K562 (cell line): ENCODE measurements at regions not wholly inside any gene's neighbourhood (a gene's known extent, or its start where the extent isn't known, plus 50 kb on each side); places are given as distances from the start of the nearest gene placed in this dataset.
A peak's percentile ranks its signal among the peaks of the same experiment; 100 is the strongest.
"Not testable (repeated sequence)": the region's sequence is repeated elsewhere in the genome, so short reads cannot be mapped to it uniquely, and the experiment has no call there.

Experiments used
- ATAC-seq: fragments of 200-7000 bp; cut with Tn5 transposase; 3 replicates; pipeline ENCODE4 v1.9.1; 2020; ENCODE audit warnings: moderate library complexity
- BruUV-seq: library from RNA; stranded (reverse); fragments of 400-500 nt; replicated peaks from 2 replicates; lab custom pipeline; 2021; lab: Mats Ljungman, UMichigan
- CTCF ChIA-PET: fragments of 300-600 bp; formaldehyde crosslinking; extraction: SDS; loops from one replicate; lab custom pipeline; 2021; ENCODE audit warnings: low intra/inter-chr PET ratio; lab: Yijun Ruan, JAX
- POLR2A ChIA-PET: fragments of 300-600, 350-650 bp; sonication (Branson Sonifier 250); formaldehyde crosslinking; extraction: SDS; loops from one replicate; lab custom pipeline; 2021; ENCODE audit warnings: antibody characterized with exemption, inconsistent platforms; lab: Yijun Ruan, JAX
- DNase-seq, 4 experiments: peaks; one replicate each; pipeline versions ENCODE4 v3.0.0 to v3.0.0-alpha.2; 2011 to 2018; ENCODE audit warnings: low spot score in 3 of 4, mixed read lengths in 3 of 4; ENCODE audit errors: extremely low read depth in 1 of 4
- FAIRE-seq: peaks from 2 replicates; lab custom pipeline; 2011; peaks lifted over from hg19 to GRCh38; lab: Jason Lieb, UNC
- H2AFZ ChIP-seq: 2 replicates; pipeline ENCODE4 v1.6.0; 2011; ENCODE audit warnings: low read depth, low read length, control low read depth, inconsistent platforms
- H3K27ac ChIP-seq: fragments of 200-600 bp; 3 replicates; pipeline ENCODE4 v1.8.0; 2011; ENCODE audit warnings: low read depth, mild to moderate bottlenecking, control low read depth, inconsistent platforms, low read length, moderate library complexity, mixed read lengths; ENCODE audit errors: extremely low read depth
- H3K27me3 ChIP-seq, 2 experiments: fragments of 300-600 bp in 1 of 2; 2 replicates in 1 of 2; 3 replicates in 1 of 2; pipeline versions ENCODE4 v1.6.0 to v1.8.0; 2011; ENCODE audit warnings: inconsistent platforms in 2 of 2, low read length in 2 of 2, mild to moderate bottlenecking in 1 of 2, mixed read lengths in 1 of 2, moderate library complexity in 1 of 2; ENCODE audit not compliant: control insufficient read depth in 2 of 2, insufficient read depth in 2 of 2
- H3K36me3 ChIP-seq: fragments of 300-600 bp; 3 replicates; pipeline ENCODE4 v1.8.0; 2011; ENCODE audit warnings: mild to moderate bottlenecking, low read length, inconsistent platforms; ENCODE audit not compliant: control insufficient read depth, insufficient read depth
- H3K4me1 ChIP-seq, 2 experiments: fragments of 200-600 bp in 1 of 2; replicated peaks in 1 of 2; 2 replicates in 1 of 2; 3 replicates in 1 of 2; pipeline versions ENCODE4 v1.5.1 to v1.8.0; 2011; ENCODE audit warnings: inconsistent platforms in 2 of 2, low read length in 2 of 2, mild to moderate bottlenecking in 1 of 2, mixed read lengths in 1 of 2, moderate library complexity in 1 of 2; ENCODE audit not compliant: control insufficient read depth in 2 of 2, insufficient read depth in 2 of 2
- H3K4me2 ChIP-seq: 2 replicates; pipeline ENCODE4 v1.6.1; 2011; ENCODE audit warnings: low read length, control low read depth, inconsistent platforms, mixed read lengths; ENCODE audit not compliant: insufficient read depth
- H3K4me3 ChIP-seq: fragments of 200-600 bp; sonication (generic), shearing (Covaris generic); 2 replicates; pipeline ENCODE4 v1.5.1; 2016; ENCODE audit warnings: control low read depth, inconsistent platforms
- H3K79me2 ChIP-seq: fragments of 200-600 bp; 3 replicates; pipeline ENCODE4 v1.8.0; 2011; ENCODE audit warnings: low read length, inconsistent platforms; ENCODE audit not compliant: control insufficient read depth, insufficient read depth
- H3K9ac ChIP-seq, 2 experiments: 2 replicates each; pipeline versions ENCODE4 v1.6.0 to v1.6.1; 2011; ENCODE audit warnings: low read depth in 2 of 2, low read length in 2 of 2, control low read depth in 1 of 2, inconsistent platforms in 1 of 2, mild to moderate bottlenecking in 1 of 2, mixed read lengths in 1 of 2; ENCODE audit not compliant: insufficient read depth in 1 of 2
- H3K9me1 ChIP-seq: one replicate; pipeline ENCODE4 v1.6.0; 2011; ENCODE audit warnings: inconsistent platforms, mild to moderate bottlenecking, low read length, moderate library complexity; ENCODE audit not compliant: control insufficient read depth, insufficient read depth
- H3K9me3 ChIP-seq: replicated peaks from 2 replicates; pipeline ENCODE4 v1.5.1; 2011; ENCODE audit warnings: low read depth, low read length, inconsistent platforms; ENCODE audit not compliant: control insufficient read depth, insufficient read depth
- H4K20me1 ChIP-seq: replicated peaks from 2 replicates; pipeline ENCODE4 v1.6.1; 2011; ENCODE audit warnings: low read length, inconsistent platforms, mixed read lengths; ENCODE audit not compliant: control insufficient read depth, insufficient read depth
- BRCA1 ChIP-seq, 2 experiments: fragments of 450-650 bp in 1 of 2; sonication (generic) in 1 of 2; formaldehyde crosslinking in 1 of 2; IDR thresholded peaks; 2 replicates each; pipeline versions ENCODE4 v1.5.0 to v1.6.1; 2017 to 2020; ENCODE audit warnings: mild to moderate bottlenecking in 1 of 2, missing genetic modification reagents in 1 of 2
- CBFB ChIP-seq: sonication (generic); formaldehyde crosslinking; IDR thresholded peaks from 2 replicates; pipeline ENCODE4 v1.4.0; 2020; ENCODE audit warnings: mild to moderate bottlenecking, missing genetic modification reagents
- FOSL1 ChIP-seq: fragments of 200-800 bp; sonication (Bioruptor generic); conservative IDR thresholded peaks from 2 replicates; pipeline ENCODE4 v1.6.1; 2016; ENCODE audit warnings: missing genetic modification characterization, missing compliant biosample characterization
- GATA2 ChIP-seq: sonication (generic); formaldehyde crosslinking; IDR thresholded peaks from 2 replicates; pipeline ENCODE4 v1.4.0; 2020; ENCODE audit warnings: mild to moderate bottlenecking, missing genetic modification reagents
- STAG1 ChIP-seq: sonication (generic); formaldehyde crosslinking; IDR thresholded peaks from 2 replicates; pipeline ENCODE4 v1.5.0; 2020; ENCODE audit warnings: missing genetic modification reagents, borderline replicate concordance
- ZC3H4 ChIP-seq: sonication (generic); formaldehyde crosslinking; IDR thresholded peaks from 2 replicates; pipeline ENCODE4 v1.9.0; 2021; ENCODE audit warnings: missing genetic modification reagents, borderline replicate concordance
- ZFX ChIP-seq: sonication (generic); formaldehyde crosslinking; IDR thresholded peaks from 2 replicates; pipeline ENCODE4 v1.8.0; 2022; ENCODE audit warnings: mild to moderate bottlenecking, missing genetic modification reagents, moderate library complexity
- ZNF431 ChIP-seq: sonication (generic); formaldehyde crosslinking; IDR thresholded peaks from 2 replicates; pipeline ENCODE4 v1.8.0; 2022; ENCODE audit warnings: mild to moderate bottlenecking, missing genetic modification reagents
- WGBS: fragments of 100-300 bp; shearing (Covaris generic); methylation state at CpG from one replicate; pipeline ENCODE4 v1.1.6; 2016; ENCODE audit warnings: low coverage, mixed read lengths; ENCODE audit not compliant: insufficient coverage; ENCODE audit errors: missing lambda C conversion rate; 5-methylcytosine and 5-hydroxymethylcytosine counted together
- in situ Hi-C: fragments of 300-500 bp; cut with MboI; formaldehyde crosslinking; loops from 4 replicates; pipeline ENCODE4 v1.15.0; 2018; ENCODE audit warnings: inconsistent platforms, mixed read lengths
- intact Hi-C: fragments of 100-400 bp; cut with micrococcal nuclease; formaldehyde crosslinking; loops from 2 replicates; pipeline ENCODE4 v1.14.2; 2022
- TF ChIP-seq, protein P1 (sequence below), 3 experiments: fragments of 200-800 bp in 1 of 3; sonication (Bioruptor generic) in 1 of 3; sonication (generic) in 1 of 3; formaldehyde crosslinking in 1 of 3; IDR thresholded peaks; 2 replicates each; pipeline versions ENCODE4 v1.6.1 to v1.8.0; 2016 to 2022; ENCODE audit warnings: mild to moderate bottlenecking in 2 of 3, missing compliant biosample characterization in 2 of 3, missing genetic modification characterization in 2 of 3, missing genetic modification reagents in 1 of 3

DNA sequence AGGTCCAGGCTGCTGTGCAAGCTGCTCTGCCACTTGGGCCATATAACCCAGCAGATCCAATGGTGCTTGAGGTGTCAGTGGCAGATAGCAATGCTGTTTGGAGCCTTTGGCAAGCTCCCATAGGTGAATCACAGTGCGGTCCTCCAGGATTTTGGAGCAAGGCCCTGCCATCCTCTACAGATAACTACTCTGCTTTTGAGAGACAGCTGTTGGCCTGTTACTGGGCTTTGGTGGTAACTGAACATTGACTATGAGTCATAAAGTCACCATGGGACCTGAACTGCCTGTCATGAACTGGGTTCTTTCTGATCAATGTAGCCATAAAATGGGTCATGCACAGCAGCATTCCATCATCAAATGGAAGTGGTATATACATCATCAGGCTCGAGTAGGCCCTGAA, 92.0 kb upstream of the IGLL5 start:
- H2AFZ ChIP-seq; H3K9me3 ChIP-seq; intact Hi-C loops; FAIRE-seq; H3K9me1 ChIP-seq; H3K4me3 ChIP-seq; H3K4me2 ChIP-seq; DNase-seq; H3K9ac ChIP-seq; H3K36me3 ChIP-seq; ATAC-seq; H3K27ac ChIP-seq; BruUV-seq; in situ Hi-C loops; H3K4me1 ChIP-seq; H3K79me2 ChIP-seq; TF ChIP-seq BRCA1 (IDR thresholded peaks at IDR 0.05): not testable (repeated sequence)
- Histone ChIP-seq H3K27me3 (peaks cover 21 to 30% of the 10 kb centered on the region in 2 experiments), H4K20me1 (peaks cover 13% of the 10 kb centered on the region; the same call in 1 of the 2 replicates)
- under 1% methylated on average over 2 of the region's 2 CpGs for WGBS
- POLR2A ChIA-PET = interaction anchor here (0.6 to 1.9 kb wide), 10 partner anchors 10 to 276 kb away, joined by 3 to 9 read pairs (median 3); no protein-coding TSS in a partner anchor
- TF ChIP-seq GATA2 (CRISPR knock-in tag) = 0 out of 2 replicates have a peak, but pooled peaks have one; percentile 12
- peak; percentile 39; the same call in 1 of the 2 replicates for TF ChIP-seq STAG1 (CRISPR knock-in tag)
- peak; percentile 76; the same call in 1 of the 2 replicates for TF ChIP-seq ZC3H4
- TF ChIP-seq ZFX (CRISPR knock-in tag) = peak; percentile 38; the same call in 1 of the 2 replicates
- TF ChIP-seq ZNF431 = peak; percentile 42; the same call in 1 of the 2 replicates
- peak; percentile 83; the same call in 1 of the 2 replicates for TF ChIP-seq BRCA1 (CRISPR knock-in tag; IDR thresholded peaks at IDR 0.05)
- peak; percentile 60 for TF ChIP-seq FOSL1 (tag)
- TF ChIP-seq, protein P1, sequence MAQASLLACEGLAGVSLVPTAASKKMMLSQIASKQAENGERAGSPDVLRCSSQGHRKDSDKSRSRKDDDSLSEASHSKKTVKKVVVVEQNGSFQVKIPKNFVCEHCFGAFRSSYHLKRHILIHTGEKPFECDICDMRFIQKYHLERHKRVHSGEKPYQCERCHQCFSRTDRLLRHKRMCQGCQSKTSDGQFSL (CRISPR knock-in tag; IDR thresholded peaks at IDR 0.05) = peak; percentile 45; the same call in 1 of the 2 replicates
- TF ChIP-seq, protein P1 (tag; IDR thresholded peaks at IDR 0.05) = not testable (repeated sequence)
- TF ChIP-seq CBFB (CRISPR knock-in tag) = 0 out of 2 replicates have a peak, but pooled peaks have one; percentile 31
- CTCF ChIA-PET = interaction anchor here (0.5 kb wide), 1 partner anchor 15 kb away, joined by 3 read pairs; no protein-coding TSS in a partner anchor
